Head of caudate nucleus (tissue), 42 donors: ENCODE measurements at regions not wholly inside any gene's neighbourhood (a gene's known extent, or its start where the extent isn't known, plus 50 kb on each side); places are given as distances from the start of the nearest gene placed in this dataset.
"Not testable (repeated sequence)": the region's sequence is repeated elsewhere in the genome, so short reads cannot be mapped to it uniquely, and the experiment has no call there.

Experiments
- DNase-seq, 42 donors: peaks; one replicate each; pipeline versions ENCODE4 v3.0.0 to v3.0.0-alpha.2; 2020 to 2021; ENCODE audit warnings: mixed read lengths in 7 of 42
- intact Hi-C: fragments of 100-400 bp; cut with DNase I; formaldehyde crosslinking; loops from one replicate; pipeline ENCODE4 v1.15.0; 2022

- no peak for DNase-seq
- intact Hi-C loops: no loop called here
Measured at GRCh38 chr10:83764666-83765065, 374.6 kb upstream of the GHITM start.

DNA sequence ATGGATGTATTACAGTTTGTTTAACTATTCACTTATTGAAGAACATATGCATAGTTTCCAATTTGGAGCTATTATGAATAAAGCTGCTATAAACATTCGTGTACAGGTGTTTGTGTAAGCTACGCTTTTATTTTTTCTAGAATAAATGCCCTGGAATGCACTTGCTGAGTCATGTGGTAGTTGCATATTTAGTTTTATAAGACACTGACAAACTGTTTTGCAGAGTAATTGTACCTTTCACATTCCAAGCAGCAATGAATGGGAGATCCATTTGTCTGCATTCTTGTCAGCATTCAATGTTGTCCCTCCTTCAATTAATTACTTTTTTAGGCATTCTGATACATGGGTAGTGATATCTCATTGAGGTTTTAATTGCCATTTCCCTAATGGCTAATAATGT is 373.6 kb upstream of the GHITM start:
- intact Hi-C loops: no loop called here
- DNase-seq: no peak

- intact Hi-C loops: no loop called here
- DNase-seq: no peak
Measured at GRCh38 chr10:83769281-83769820, 370.0 kb upstream of the GHITM start.

DNA sequence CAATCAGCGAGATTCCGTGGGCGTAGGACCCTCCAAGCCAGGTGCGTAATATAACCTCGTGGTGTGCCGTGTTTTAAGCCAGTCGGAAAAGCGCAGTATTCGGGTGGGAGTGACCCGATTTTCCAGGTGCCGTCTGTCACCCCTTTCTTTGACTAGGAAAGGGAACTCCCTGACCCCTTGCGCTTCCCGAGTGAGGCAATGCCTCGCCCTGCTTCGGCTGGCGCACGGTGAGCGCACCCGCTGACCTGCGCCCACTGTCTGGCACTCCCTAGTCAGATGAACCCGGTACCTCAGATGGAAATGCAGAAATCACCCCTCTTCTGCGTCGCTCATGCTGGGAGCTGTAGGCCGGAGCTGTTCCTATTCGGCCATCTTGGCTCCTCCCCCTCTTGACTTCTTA is 352.6 kb upstream of the GHITM start:
- DNase-seq, intact Hi-C loops: not testable (repeated sequence)

DNA sequence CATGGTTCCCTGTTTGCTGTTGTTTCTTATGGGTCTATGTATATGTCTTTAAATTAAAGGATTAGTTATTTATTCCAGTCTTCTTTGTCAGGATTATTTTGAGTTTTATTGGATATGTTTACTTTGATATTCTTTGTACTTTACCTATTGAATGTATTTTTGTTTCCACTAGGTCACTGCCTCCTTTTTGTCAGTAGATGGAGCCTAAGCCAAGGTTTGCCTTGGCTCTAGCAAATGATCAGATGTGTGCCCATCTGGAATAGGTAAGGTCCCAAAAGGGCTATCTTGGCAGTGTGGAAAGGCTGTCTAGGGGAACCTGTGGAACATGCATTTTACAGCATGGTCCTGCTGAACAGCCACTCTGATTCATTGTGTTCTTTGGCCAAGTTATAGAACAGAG is 337.3 kb upstream of the GHITM start:
- intact Hi-C loops: no loop called here
- no peak for DNase-seq

DNA sequence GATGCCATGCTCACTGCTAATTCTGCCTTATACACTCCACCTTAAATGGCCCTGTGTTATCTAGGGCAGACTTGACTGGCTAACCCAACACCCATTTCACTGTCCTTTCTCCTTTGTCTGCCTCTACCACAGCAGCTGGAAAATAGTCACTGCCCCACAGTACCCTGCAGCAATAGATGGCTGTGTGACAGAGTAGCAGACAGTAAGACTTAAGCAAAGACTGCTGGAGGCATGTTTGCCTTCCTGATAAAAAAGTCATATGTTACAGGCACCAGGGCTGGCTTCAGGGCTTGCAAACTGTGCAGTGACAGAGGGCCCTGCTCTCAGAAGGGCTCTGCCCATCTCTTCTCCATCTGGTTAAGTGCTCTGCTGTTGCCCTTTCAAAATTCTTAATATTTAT is 332.6 kb upstream of the GHITM start:
- intact Hi-C loops: no loop called here
- DNase-seq: no peak

DNA sequence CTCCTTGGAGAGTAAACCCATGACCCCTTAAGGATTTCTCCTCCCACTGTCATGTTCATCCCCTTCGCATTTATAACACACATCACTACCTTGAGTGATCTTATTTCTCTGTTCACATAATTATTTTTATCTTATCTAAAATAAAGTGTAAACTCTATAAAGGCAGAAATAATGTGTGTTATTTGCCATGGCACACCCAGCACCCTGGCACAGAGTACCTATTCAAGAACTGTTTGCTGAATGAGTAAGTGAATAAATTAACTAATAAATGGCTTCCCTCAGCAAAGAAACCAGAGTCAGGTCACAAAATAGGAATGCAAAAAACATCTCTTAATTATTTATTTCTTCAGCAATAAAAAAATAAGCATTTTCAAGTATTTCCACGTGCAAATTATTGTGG is 330.3 kb upstream of the GHITM start:
- no peak for DNase-seq
- intact Hi-C loops: no loop called here

DNA sequence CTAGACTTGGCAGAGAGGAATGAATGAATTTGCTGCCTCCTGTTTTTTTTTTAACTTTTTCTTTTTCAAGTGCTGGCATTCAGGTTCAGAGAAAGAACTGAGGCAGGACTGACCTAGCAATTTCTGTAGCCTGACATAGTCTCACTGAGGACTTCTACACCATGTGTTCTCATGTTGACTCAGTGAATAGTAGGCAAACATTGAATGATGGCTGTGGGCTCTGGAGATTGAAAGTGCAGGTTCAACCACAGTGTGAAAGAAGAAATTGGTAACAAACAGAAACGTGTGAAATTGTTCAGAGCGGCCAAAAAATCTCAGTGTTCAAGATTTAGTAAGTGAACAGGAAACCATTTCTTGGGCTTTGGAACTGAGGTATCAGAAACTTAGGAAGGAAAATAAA is 322.4 kb upstream of the GHITM start:
- intact Hi-C loops: no loop called here
- DNase-seq: no peak

DNA sequence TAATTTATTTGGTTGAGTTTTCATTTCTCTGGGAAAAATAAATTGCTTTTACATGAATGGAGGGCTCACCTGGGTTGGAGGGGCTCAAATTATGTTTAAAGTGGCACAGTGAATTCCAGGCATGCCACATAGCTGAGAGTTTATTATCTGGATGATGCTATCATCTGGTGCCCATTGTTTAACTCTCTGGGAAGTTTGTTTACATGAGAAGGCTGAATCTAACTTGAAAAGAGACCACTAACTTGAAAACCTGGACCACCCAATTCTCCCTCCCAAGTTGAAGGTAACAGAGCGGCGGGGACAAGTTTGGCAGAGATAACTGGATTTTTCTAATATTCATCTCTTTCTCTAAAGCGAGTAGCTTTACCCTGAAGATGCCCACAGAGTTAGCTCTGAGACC is 321.5 kb upstream of the GHITM start:
- intact Hi-C loops: no loop called here
- DNase-seq: no peak

DNA sequence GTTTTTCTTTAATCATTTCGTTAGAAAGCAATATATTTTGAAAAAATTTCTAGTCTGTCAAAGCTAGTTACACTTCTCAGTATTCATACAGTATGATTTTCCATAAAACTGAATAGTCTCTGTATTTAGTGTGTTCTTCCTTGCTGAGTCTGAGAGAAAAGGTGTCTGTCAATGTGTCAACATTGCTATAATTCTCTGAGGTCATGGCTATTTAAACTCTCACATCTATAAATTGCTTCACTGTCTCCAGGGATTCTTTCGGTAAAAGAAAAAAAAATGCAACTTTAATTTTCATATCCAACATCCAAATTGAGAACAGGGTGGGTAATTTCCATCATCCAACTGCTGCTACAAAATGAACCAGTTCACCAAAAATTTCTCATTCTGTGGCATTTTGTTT is 319.7 kb upstream of the GHITM start:
- DNase-seq: no peak
- intact Hi-C loops: no loop called here

DNA sequence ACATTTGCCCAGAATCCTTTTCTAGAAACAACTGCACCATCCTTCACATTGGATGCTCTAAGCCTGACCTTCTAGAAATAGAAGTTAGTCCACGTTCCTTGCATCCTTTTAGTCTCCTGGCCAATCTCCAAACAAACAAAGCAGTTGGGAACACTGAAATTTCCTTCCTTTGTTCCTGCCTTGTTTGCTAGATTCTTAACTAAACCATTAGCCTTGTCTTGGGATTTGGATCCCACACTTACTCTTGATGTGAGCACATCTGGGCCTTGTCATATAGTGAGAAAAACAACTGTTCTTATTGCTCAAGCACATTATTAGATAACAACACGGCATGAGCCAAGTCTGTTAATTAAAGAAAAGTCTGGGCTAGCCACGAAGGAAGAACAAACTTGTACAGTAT is 319.3 kb upstream of the GHITM start:
- intact Hi-C loops: no loop called here
- DNase-seq: no peak

GRCh38 chr10:83824099-83824498 is 315.2 kb upstream of the GHITM start:
- no peak for DNase-seq
- intact Hi-C loops: no loop called here

DNA sequence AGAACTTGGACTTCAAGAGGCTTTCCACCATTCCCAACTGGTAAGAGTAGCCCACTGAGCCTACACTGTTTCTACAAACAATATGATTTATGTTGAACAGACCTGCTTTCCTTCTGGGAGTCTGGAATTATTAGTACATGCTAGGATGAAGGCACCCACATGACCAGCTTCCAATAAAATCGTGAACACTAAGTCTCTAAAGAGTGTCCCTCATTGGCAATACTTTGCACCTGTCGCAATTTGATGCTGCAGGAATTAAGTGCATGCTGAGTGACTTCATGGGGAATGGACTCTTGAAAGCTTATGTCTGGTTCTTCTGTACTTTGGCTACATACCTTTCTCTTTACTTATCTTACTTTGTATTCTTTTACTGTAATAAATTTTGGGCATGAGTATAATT is 305.2 kb upstream of the GHITM start:
- DNase-seq: no peak
- intact Hi-C loops: no loop called here

GRCh38 chr10:83835945-83836745 is 303.2 kb upstream of the GHITM start:
- intact Hi-C loops: no loop called here
- no peak for DNase-seq

GRCh38 chr10:83848677-83849076 is 290.6 kb upstream of the GHITM start:
- intact Hi-C loops: no loop called here
- DNase-seq: no peak

DNA sequence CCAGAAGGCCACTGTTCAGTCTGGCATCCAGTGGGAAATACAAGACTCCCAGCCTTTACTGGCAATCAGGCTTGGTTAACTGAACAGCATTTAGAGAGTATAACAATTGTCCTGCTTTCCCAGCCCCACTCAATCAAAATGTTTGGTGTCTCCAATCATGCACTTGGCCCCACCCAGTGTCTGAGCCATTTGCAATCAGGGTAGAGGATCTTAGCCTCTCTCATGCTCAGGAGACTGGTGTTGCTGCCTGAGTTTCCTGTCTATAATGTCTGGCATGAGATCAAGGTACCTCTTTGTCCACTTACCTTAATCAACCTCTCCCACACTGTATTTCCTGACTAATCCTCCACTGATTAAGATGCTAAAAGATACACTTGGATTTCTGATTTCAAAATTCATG is 290.2 kb upstream of the GHITM start:
- intact Hi-C loops: no loop called here
- DNase-seq: no peak

GRCh38 chr10:83852146-83852545 is 287.2 kb upstream of the GHITM start:
- DNase-seq: no peak
- intact Hi-C loops: no loop called here

DNA sequence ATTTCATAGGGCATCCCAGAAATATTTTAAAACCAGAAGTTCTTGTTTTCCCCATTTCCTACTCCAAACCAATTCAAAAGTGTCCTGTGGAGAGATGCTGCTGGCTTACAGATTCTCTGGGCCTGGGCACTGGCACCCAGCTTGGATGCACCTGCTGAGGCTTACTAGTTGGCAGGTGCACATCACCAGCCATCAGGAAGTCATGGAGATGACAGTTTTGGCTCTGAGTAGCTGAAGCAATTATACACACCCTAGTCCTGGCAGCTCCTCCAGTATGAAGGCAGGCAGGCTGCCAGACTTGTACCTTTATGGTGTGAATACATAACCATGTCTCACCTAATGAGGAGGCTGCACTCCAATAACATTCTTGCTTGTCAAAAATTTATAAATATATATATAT is 276.6 kb upstream of the GHITM start:
- intact Hi-C loops: no loop called here
- no peak for DNase-seq

DNA sequence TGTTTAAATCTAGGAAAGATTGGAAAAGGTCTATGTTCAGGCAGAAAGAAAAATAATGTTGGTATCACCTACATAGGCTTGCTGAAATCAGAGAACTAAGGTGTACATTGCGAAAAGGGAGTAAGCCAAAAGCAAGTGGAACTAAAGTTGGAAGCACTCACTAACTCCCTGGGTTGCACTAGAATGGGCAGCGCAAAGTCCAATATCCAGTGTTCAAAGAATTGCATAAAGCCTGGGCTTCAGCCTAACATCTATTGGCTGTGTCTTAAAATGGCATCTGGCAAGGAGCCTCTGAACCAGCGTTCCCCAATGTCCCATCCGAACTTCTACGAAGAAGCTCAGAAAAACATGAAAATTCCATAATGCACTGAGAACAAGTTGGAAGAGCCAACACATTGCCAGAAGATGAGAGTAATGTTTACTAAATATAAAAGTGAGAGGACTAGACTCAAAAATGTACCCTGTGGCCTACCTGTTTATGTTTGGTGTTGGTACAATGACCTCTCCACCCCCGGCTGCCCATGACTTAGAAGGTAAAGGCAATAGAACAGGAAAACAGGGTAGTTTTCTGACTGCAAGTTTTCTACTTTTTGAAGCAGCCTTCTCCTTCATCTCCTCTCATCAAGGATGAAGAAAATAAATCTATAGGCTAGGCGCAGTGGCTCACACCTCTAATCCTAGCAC is 275.9 kb upstream of the GHITM start:
- no peak for DNase-seq
- intact Hi-C loops: no loop called here

DNA sequence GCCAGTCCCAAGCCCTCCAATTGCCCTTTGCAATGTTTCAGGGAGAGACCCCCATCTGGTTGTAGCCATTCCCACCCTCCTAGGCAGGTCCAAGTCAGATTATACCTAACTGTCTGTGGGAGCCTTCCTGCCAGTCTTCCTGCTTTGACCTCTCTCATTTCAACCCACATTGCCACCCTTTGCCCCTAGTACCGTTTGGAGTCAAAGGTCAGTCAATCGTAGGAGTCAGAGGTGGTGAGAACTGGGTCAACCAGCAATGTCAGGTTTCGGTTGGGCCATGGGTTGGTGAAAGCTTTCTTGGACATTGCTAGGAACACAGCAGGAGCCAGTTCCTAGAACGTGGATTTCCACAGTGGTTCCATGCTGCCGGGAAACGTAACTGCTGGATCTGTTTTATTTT is 269.4 kb upstream of the GHITM start:
- DNase-seq: no peak
- intact Hi-C loops: no loop called here
